LoVo (cell line): ENCODE measurements at regions not wholly inside any gene's neighbourhood (a gene's known extent, or its start where the extent isn't known, plus 50 kb on each side); places are given as distances from the start of the nearest gene placed in this dataset.
"Not testable (repeated sequence)": the region's sequence is repeated elsewhere in the genome, so short reads cannot be mapped to it uniquely, and the experiment has no call there.

Experiments
- DNase-seq: peaks from one replicate; pipeline ENCODE4 v3.0.0-alpha.2; 2016; ENCODE audit warnings: low spot score

DNA sequence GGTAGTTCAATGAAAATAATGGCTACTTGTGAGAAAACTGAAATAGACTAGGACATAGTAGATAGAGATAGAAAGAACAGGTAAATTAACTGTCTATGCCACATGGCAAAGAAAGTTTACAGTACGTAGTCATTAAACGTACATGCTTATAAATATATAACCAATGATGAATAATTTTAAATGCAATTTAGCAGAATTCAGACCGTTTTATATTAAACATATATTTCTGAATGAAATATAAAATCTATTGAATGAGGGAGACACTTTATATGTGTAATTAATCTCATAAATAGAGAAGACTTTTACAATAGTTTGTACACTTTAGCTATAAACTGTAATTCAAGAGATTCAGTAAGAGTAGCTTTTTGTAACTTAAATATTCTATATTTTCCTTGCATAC is 124.4 kb upstream of the VPREB1 start:
- no peak for DNase-seq

DNA sequence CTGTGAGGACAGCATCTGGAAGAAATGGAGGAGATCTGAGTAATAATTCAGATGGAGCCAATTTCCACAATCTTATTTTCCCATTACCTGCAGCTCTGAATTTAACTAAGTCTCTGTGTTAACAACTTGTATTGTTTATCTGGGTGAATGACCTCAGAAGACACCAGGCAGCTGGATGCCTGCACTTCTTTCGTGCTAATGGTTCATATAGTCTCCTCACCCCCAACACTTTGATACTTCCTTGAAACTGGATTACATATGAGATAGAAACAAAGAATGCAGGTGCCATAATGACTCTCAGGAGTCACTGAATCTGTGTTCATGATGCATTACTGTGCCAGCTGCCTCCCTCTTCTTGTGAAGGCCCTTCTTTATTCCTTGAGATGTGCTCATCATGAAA is 125.6 kb upstream of the VPREB1 start:
- no peak for DNase-seq

DNA sequence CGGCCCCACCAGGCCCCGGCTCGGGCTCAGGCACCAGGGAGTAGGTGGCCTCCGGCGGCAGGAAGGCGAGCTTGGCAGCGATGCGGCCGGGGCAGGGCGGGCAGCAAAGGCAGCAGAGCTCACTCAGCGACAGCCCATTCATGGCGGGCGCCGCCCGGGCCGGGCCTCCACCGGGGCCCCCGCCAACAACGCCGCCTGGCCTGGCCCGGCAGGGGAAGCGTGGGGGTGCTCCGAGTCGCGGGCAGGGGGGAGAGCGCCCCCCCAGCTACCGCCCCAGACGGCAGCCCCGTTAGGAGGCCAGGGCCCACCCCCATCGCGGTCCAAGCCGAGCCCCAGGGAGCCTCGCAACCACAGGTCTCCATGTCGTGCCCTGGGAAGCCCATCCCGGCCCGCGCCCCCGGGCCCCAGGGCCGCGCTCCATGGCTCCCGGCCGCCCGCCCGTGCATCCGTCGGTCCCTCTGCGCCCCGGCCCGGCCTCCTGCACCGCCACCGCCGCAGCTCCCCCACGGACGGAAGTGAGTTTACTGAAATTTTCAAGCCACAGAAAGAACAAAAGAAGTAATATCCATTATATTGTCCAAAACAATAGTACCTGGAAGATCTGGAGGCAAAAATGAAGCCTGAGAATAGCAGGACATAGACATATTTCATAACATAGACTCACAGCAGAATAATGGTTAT is 126.6 kb upstream of the VPREB1 start:
- DNase-seq: not testable (repeated sequence)

DNA sequence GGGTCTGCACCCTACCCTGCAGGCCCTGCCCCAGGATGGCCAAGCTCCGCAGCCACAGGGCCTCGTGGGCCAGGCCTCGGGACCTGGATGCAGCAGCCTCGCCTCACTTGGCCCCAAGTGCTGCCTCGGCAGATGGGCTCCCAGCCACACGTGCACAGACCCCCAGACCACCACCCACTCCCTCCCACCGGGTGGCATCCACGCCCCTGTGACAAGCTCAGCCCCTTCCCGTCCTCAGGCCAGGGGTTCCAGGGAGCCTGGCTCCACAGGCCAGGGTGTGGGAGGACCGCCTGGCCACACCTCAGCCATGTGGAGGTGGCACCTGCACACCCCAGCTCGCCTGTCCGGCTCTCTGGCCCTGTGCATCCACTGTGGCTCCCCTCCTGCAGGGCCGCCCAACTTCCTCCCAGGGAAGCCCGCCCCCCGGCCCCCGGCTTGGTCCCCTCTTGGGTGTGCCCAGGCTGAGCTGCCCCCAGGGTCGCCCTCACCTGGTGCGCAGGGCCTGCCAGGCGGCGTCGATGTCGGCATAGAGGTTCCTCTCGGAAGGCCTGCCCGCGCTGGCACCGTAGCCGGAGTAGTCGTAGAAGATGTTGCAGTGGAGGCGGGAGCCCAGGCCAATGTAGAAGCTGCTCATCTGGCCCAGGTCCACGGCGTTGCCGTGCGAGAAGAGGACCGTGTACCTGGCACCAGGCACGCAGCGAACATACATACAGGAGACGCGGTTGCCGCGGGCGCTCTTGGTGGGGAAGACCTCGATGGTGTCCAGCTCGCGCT is 127.4 kb upstream of the VPREB1 start:
- DNase-seq: not testable (repeated sequence)

- no peak for DNase-seq
Measured at GRCh38 chr22:22113701-22114100, 130.9 kb upstream of the VPREB1 start.

GRCh38 chr22:22112533-22113294 is 130.1 kb upstream of the TOP3B start:
- DNase-seq: no peak

DNA sequence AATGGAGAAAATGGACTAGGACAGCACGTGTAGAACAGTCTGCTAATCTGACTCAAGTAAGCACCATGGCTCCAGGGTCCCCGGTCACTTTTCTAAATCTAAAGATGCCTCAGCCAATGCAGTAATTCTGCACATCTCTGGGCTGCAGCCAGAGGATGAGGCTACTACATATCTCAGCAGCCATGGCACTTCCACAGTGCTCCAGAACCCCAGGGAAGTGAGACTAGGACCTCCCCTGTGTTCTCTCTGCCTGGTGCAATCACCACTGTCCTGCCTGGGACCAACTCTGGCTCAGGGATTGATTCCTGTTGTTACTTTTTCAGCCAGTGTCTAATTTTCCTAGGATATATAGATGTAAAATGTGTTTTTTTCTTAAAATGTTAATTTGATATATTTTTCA is 129.4 kb upstream of the TOP3B start:
- DNase-seq: no peak

DNA sequence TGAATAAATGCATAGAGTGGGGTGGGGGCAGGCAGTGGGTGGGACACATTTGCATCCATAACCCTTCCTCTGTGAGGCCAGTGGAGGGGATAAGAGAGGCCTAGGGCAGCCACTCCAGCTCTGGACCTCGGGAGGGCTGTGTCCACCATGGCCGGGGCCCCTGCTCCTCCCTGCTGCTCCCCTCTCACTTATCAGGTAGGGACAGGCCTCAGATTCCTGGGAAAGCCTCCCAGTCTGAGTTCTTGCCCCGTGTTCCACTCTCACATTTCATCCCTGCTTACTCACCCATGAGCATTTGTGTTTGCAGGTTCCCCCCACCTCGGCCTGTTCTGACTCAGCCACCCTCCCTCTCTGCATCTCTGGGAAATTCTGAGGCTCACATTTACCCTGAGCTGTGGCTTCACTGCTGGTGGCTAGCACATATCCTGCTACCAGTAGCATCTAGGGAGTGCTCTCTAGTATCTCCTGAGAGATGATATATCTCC is 128.7 kb upstream of the TOP3B start:
- no peak for DNase-seq

GRCh38 chr22:22110548-22111266 is 128.1 kb upstream of the TOP3B start:
- DNase-seq: peak; percentile 28

- DNase-seq: no peak
Measured at GRCh38 chr22:22109693-22110466, 127.3 kb upstream of the TOP3B start.

DNA sequence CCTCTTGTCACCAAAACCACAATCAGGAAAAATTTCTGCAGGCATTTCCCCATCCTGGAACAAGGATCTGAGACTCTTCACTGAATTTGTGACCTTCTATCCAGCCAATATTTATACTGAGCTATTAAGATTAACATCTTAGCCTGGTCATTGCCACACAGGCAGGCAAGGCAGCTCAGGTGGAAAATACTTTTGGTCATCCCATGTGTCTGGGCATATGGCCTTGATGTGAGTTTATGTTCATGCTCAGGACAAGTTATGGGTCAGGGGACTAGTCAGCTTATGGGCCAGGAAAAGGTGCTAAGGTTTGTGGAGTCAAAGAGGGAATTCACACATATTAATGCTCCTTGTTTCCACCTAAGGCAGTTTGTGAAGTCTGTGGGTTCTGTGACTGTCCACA is 124.3 kb upstream of the TOP3B start:
- no peak for DNase-seq

- no peak for DNase-seq
Measured at GRCh38 chr22:22105364-22105763, 122.8 kb upstream of the TOP3B start.

DNA sequence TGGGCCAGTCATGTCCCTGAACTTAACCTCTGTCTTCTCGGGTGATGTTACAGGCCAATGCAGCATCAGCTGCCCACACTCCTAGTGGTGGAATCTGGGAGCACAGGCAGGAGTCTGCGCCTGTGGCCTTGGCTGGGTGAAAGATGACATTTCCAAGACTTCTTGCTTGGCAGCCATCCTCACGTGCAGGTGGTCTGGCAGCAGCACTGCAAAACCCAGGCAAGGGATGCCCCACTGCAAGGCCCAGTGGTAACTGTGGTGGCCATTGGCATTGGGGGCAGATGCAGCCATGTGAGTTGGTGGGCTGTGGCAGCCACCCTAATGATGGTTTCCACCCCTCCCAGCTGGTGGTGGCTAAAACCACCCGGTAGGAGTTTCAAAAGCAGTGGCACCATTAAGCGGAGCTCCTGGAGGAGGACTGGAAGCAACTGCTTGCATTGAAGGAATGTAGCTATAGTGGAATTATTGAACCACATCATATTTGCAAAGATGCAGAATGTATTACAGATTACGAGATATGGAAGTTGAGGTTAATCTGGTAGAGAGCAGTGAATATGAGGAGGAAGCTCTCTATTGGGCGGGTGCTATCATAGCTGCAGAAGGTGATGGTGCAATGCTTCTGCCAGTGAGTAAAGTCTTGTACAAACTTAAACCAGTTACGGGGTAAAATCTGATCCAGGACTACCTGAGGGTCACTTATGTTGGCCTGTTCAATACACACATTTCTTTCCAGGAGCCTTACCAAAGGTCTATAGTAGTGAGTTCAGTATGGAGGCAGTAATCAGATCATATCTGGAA is 120.7 kb upstream of the TOP3B start:
- no peak for DNase-seq

DNA sequence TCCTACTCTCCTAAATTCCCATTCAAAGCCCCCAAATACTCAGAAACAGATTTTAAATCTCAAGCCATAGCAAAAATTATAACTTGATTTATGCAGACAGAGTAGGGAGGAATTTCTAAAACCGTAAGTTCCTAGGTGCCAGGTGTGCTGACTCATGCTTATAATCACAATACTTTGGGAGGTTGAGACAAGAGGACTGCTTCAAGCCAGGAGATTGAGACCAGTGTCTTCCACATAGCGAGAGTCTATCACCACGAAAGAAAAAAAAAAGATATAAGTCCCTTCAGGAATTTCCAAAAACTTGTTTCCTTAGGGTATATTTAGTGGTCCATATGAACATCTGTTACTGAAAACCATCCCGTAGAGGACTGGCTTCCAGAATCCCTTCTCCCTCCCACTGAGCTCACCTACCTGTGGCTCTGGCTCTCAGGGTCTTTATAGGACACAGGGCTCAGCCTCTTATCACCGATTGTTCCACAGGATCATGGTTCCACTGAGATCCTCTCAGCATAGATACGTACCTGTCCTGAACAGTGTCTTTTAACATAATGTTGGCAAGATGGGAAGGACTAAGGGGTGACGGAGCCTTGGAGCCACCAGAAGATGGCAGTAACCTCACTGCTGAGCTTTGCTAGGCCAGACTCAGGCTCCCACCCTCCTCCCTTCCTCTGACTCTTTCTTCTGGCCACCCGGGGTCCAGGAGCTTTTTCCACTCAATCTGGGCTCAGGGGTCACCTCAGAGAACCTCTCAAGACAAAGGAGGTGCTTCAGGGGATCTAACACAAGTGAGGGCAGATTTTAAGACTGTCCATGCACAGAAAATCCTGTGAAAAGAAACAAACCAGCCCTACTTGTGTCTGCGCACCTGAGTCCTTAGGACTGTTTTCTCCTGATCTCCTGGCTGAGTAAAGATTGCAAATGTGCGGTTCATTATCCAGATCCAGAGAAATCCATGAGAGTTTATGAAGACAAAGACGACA is 117.5 kb upstream of the TOP3B start:
- DNase-seq: no peak

DNA sequence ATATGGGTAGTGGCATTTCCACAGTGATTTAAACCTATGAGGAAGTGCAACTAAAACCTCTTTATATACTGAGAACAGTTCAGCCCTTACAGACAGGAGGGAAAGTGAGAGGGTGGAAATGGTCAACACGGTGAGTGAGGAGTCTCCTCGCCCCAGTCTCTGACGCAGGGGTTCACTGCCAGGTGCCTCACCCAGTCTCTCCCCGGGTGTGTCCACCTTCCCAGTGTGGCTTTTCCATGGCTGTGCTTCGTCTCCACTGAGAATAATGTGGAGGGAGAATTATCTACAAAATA is 116.6 kb upstream of the TOP3B start:
- no peak for DNase-seq

- DNase-seq: no peak
Measured at GRCh38 chr22:22098457-22099193, 116.0 kb upstream of the TOP3B start.

- no peak for DNase-seq
Measured at GRCh38 chr22:22097727-22098228, 115.2 kb upstream of the TOP3B start.

DNA sequence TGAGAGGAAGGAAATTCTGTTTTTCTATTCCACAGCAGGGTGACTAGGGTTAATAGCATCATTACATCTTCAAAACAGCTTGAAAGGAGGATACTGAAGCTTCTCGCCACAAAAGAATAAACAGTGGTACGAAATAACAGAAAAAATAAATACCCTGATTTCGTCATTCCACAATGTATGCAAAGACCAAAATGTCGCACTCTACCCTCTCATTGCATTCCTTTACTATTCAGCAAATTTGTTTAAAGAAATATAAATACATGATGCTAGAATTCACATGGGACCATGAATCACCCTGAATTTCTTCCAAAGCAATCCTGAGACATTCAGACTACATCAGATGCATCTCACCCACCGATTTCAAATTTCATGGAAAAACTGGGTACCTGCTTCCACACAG is 112.3 kb upstream of the TOP3B start:
- DNase-seq: no peak

- DNase-seq: no peak
Measured at GRCh38 chr22:22094514-22094913, 111.9 kb upstream of the TOP3B start.
